ENCODE measurements at regions not wholly inside any gene's neighbourhood (a gene's known extent, or its start where the extent isn't known, plus 50 kb on each side); places are given as distances from the start of the nearest gene placed in this dataset.

GRCh38 chr5:2300421-2300820 is 417.7 kb upstream of the IRX4 start:
- TF ChIP-seq POLR2AphosphoS5 (IDR thresholded peaks at IDR 0.05) (no peak), CTCF (IDR thresholded peaks at IDR 0.05) (no peak), EP300 (IDR thresholded peaks at IDR 0.05) (no peak), POLR2A (IDR thresholded peaks at IDR 0.05) (no peak)

All from suprapubic skin (tissue), 4 donors.